K562 (cell line): ENCODE measurements at regions not wholly inside any gene's neighbourhood (a gene's known extent, or its start where the extent isn't known, plus 50 kb on each side); places are given as distances from the start of the nearest gene placed in this dataset.

Source experiments
- BRD4 ChIP-seq: fragments of 200-600 bp; sonication (generic); IDR thresholded peaks from 2 replicates; pipeline ENCODE4 v1.6.1; 2017; ENCODE audit warnings: inconsistent platforms
- C11orf30 ChIP-seq: fragments of 450-650 bp; IDR thresholded peaks from 2 replicates; pipeline ENCODE4 v1.6.1; 2016; ENCODE audit warnings: low read depth, mild to moderate bottlenecking
- FOXK1 ChIP-seq: sonication (generic); formaldehyde crosslinking; IDR thresholded peaks from 2 replicates; pipeline ENCODE4 v1.8.0; 2022; ENCODE audit warnings: missing genetic modification reagents, mild to moderate bottlenecking, borderline replicate concordance
- FOXM1 ChIP-seq, 2 experiments: fragments of 450-650 bp in 1 of 2; sonication (generic) in 1 of 2; formaldehyde crosslinking in 1 of 2; IDR thresholded peaks; 2 replicates each; pipeline versions ENCODE4 v1.6.1 to v1.9.0; 2017 to 2022; ENCODE audit warnings: low read depth in 2 of 2, mild to moderate bottlenecking in 2 of 2, missing genetic modification reagents in 1 of 2, moderate library complexity in 1 of 2
- HDAC2 ChIP-seq: fragments of 450-650 bp; IDR thresholded peaks from 2 replicates; pipeline ENCODE4 v1.6.1; 2016; ENCODE audit warnings: mild to moderate bottlenecking
- LCOR ChIP-seq: sonication (generic); formaldehyde crosslinking; IDR thresholded peaks from 2 replicates; pipeline ENCODE4 v1.8.0; 2022; ENCODE audit warnings: mild to moderate bottlenecking, missing genetic modification reagents
- MAFG ChIP-seq: fragments of 450-650 bp; conservative IDR thresholded peaks from 2 replicates; pipeline ENCODE4 v1.6.1; 2016; ENCODE audit warnings: missing genetic modification characterization, missing compliant biosample characterization
- MECOM ChIP-seq: fragments of 250-450 bp; sonication (Bioruptor Pico); IDR thresholded peaks from 2 replicates; pipeline ENCODE4 v1.8.0; 2022; ENCODE audit warnings: inconsistent platforms
- MXD1 ChIP-seq: fragments of 250-450 bp; sonication (Bioruptor Pico); IDR thresholded peaks from 2 replicates; pipeline ENCODE4 v1.8.0; 2021; ENCODE audit warnings: borderline replicate concordance, mild to moderate bottlenecking, moderate library complexity; ENCODE audit not compliant: poor library complexity, severe bottlenecking
- RAD21 ChIP-seq, 2 experiments: fragments of 250-450 bp in 1 of 2; fragments of 450-650 bp in 1 of 2; sonication (Bioruptor Pico) in 1 of 2; formaldehyde crosslinking in 1 of 2; IDR thresholded peaks in 1 of 2; conservative IDR thresholded peaks in 1 of 2; 2 replicates each; pipeline versions ENCODE4 v1.4.0 to v1.8.0; 2020 to 2022; ENCODE audit warnings: mild to moderate bottlenecking in 2 of 2, moderate library complexity in 1 of 2
- TEAD4 ChIP-seq, 2 experiments: sonication (generic) in 1 of 2; formaldehyde crosslinking in 1 of 2; IDR thresholded peaks; 2 replicates each; pipeline versions ENCODE4 v1.6.1 to v1.8.0; 2012 to 2022; ENCODE audit warnings: borderline replicate concordance in 1 of 2, inconsistent platforms in 1 of 2, low read length in 1 of 2, mild to moderate bottlenecking in 1 of 2, missing genetic modification reagents in 1 of 2
- YBX1 ChIP-seq: fragments of 450-650 bp; IDR thresholded peaks from 2 replicates; pipeline ENCODE4 v1.7.1; 2016; ENCODE audit warnings: mild to moderate bottlenecking
- ZNF830 ChIP-seq: fragments of 250-450 bp; sonication (Bioruptor Pico); IDR thresholded peaks from 2 replicates; pipeline ENCODE4 v1.5.0; 2021; ENCODE audit warnings: mild to moderate bottlenecking
- TF ChIP-seq, protein P1 (sequence below): sonication (generic); formaldehyde crosslinking; IDR thresholded peaks from 2 replicates; pipeline ENCODE4 v1.8.0; 2023; ENCODE audit warnings: mild to moderate bottlenecking, missing genetic modification reagents
- TF ChIP-seq, protein P2 (sequence below): fragments of 450-650 bp; formaldehyde crosslinking; IDR thresholded peaks from 2 replicates; pipeline ENCODE4 v1.4.0; 2022; ENCODE audit warnings: mild to moderate bottlenecking, moderate library complexity

DNA sequence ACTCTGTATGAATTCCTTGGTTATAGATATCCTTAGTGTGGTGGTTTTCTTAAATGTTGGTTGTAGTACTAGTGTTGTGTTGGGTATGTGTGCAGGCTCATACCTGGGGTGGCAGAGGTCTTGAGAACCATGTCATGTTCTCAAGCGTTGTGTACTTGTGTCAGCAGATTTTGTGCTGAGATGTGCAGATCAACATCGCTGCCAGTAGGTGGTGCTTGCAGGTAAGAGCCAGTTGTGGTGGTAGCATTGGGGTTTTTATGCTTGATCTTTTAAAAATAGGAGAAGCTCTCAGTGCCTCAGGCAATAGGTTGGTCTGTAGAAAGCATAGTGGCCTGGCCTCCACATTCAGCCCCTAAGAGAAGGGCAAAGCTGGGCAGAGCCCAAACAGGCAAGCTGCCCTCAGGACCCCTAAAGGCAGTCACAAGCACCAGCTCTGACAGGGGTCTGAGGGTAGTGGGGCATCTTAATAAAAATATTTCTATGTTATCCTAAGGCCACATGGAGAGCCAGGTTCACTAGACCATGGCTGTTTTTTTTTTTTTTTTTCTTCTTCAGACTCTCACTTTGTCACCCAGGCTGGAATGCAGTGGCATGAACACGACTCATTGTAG lies 164.0 kb downstream of the IL20RB start (continued):
- TF ChIP-seq, protein P1, sequence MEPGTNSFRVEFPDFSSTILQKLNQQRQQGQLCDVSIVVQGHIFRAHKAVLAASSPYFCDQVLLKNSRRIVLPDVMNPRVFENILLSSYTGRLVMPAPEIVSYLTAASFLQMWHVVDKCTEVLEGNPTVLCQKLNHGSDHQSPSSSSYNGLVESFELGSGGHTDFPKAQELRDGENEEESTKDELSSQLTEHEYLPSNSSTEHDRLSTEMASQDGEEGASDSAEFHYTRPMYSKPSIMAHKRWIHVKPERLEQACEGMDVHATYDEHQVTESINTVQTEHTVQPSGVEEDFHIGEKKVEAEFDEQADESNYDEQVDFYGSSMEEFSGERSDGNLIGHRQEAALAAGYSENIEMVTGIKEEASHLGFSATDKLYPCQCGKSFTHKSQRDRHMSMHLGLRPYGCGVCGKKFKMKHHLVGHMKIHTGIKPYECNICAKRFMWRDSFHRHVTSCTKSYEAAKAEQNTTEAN (CRISPR knock-in tag): no peak
- TF ChIP-seq RAD21 (CRISPR knock-in tag; conservative IDR thresholded peaks at IDR 0.05 in 1 of 2, IDR thresholded peaks at IDR 0.05 in 1 of 2): peak in 1 of 2 experiments; percentile 37; a peak in 2 of 4 replicates
- no peak for TF ChIP-seq YBX1
- peak; percentile 66 for TF ChIP-seq C11orf30
- TF ChIP-seq LCOR (CRISPR knock-in tag): no peak
- no peak for TF ChIP-seq BRD4
- no peak for TF ChIP-seq FOXK1 (CRISPR knock-in tag)
- TF ChIP-seq TEAD4 (IDR thresholded peaks at IDR 0.05; ENCODE audit: low read length): peak; percentile 35; the same call in 1 of the 2 replicates
- TF ChIP-seq TEAD4 (CRISPR knock-in tag; IDR thresholded peaks at IDR 0.05; ENCODE audit: borderline replicate concordance): no peak
- TF ChIP-seq HDAC2: no peak
- no peak for TF ChIP-seq MECOM
- TF ChIP-seq, protein P2, sequence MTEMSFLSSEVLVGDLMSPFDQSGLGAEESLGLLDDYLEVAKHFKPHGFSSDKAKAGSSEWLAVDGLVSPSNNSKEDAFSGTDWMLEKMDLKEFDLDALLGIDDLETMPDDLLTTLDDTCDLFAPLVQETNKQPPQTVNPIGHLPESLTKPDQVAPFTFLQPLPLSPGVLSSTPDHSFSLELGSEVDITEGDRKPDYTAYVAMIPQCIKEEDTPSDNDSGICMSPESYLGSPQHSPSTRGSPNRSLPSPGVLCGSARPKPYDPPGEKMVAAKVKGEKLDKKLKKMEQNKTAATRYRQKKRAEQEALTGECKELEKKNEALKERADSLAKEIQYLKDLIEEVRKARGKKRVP (CRISPR knock-in tag): no peak
- peak; percentile 60 for TF ChIP-seq MAFG (tag)
- TF ChIP-seq MXD1 (CRISPR knock-in tag): no peak
- no peak for TF ChIP-seq ZNF830 (CRISPR knock-in tag)
- TF ChIP-seq FOXM1 (IDR thresholded peaks at IDR 0.05; ENCODE audit: low read depth): no peak
- TF ChIP-seq FOXM1 (CRISPR knock-in tag; IDR thresholded peaks at IDR 0.05; ENCODE audit: low read depth): no peak
